Tongue (tissue), 1 donor: ENCODE measurements at regions not wholly inside any gene's neighbourhood (a gene's known extent, or its start where the extent isn't known, plus 50 kb on each side); places are given as distances from the start of the nearest gene placed in this dataset.
"Not testable (repeated sequence)": the region's sequence is repeated elsewhere in the genome, so short reads cannot be mapped to it uniquely, and the experiment has no call there.

ENCODE experiments used
- DNase-seq: peaks from one replicate; pipeline ENCODE4 v3.0.0-alpha.2; 2015

DNA sequence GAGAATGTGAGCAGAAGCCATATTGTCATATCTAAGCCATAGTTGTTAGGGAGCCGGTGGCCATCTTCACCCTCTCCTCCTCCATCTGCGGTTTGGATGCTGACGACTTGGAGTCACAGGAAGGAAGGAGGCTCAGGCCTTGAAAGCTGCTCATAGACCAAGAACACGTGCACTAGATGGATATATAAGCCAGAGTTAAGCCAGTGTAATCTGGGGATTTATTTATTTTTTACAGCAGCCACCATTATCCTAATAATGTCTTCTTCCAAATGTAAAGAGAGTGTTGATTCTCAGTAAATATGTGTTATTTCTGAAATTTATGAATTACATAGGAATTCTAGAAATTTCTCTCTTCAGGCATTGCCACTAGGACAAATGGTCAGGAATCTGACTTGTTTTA, 689.9 kb downstream of the QKI start:
- no peak for DNase-seq

GRCh38 chr6:164102693-164103092, 688.2 kb downstream of the QKI start:
- no peak for DNase-seq

- DNase-seq, result no peak
Measured at GRCh38 chr6:164101859-164102258, 687.3 kb downstream of the QKI start.

DNA sequence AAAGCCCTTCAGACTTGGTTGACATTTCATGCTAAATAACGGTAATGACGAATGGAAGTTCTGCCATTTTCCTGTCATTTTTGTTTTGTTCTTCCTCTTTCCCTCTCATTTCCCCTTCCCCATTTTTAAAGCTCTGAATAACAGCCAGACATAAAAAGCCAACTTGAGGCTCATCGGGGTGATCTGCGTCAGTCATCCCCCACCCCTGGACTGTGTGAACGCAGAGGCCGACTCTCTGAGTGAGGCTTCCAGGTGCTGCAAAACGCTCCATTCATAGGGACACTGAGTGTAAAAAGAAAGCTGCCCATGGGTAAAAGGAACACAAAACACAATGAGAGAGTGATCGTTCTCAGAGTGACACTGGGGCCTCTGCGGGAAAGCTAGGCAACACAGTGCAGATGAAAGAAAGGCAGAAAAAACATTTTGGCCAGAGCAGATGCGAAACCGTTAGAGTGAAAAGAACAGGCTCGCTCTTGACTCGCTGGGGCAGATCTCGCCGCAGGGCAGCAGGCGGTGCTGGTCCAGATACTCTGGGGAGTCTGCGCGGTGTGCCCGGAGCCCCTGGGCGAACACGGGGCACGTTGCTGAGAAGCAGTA, 684.8 kb downstream of the QKI start:
- no peak for DNase-seq

GRCh38 chr6:164098857-164099267, 684.3 kb downstream of the QKI start:
- DNase-seq, result peak; percentile 84

GRCh38 chr6:164097551-164098398, 683.3 kb downstream of the QKI start:
- peak; percentile 56 for DNase-seq

GRCh38 chr6:164097056-164097455, 682.5 kb downstream of the QKI start:
- no peak for DNase-seq

DNA sequence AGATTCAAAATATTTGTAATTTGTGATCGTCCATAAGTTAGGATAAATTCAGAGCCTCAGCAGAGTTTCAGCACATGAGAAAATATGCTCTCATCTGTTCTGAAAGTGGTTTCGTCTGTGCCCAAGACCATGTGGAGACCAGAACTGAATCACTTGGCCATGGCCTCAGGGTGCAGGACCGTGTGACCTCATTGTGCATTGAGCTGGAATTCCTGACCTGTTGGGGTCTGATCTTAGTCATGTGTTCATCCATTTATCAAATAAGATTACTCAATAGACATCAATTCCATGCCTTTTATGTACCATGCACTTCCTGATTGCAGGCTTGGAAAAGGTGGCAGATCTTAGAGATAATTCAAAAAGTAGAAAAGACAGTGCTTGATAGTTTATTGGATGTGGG, 680.5 kb downstream of the QKI start:
- no peak for DNase-seq

- no peak for DNase-seq
Measured at GRCh38 chr6:164087870-164088269, 673.4 kb downstream of the QKI start.

DNA sequence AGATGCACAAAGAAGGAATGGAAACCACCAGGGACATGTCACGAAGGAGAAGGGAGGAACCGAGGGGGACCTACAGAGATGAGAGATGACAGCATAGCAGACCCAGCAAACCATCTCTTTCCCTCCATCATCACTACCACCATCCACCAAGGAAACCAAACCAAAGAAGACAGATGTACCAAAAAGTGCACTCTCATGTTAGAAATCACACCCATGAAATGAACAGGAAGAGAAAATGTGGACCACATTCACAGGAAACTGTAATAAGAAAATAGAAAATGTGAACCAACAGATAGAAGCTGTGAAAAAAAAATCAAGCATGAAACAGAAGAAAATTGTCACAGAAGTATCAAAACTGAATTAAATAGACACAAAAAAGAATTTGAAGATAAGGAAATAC, 672.7 kb downstream of the QKI start:
- no peak for DNase-seq

GRCh38 chr6:164086076-164086887, 671.8 kb downstream of the QKI start:
- DNase-seq, result no peak

GRCh38 chr6:164085091-164086075, 670.9 kb downstream of the QKI start:
- DNase-seq, result peak; percentile 86

DNA sequence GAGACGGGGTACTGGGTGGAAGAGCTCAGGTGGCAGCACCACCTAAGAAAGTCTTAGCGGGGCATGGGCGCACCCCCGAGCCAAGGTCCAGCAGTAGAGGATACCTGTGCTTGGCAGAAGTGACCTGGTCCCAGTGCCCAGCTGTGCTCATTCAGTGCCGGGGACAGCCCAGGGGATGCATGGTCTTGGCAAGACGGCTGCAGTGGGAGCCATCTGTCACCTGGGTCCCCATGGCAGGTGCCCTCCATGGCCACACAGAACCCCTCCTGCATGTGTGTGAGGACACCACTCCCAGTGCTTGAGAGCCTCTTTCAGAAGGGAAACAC, 664.7 kb downstream of the QKI start:
- DNase-seq, result no peak

DNA sequence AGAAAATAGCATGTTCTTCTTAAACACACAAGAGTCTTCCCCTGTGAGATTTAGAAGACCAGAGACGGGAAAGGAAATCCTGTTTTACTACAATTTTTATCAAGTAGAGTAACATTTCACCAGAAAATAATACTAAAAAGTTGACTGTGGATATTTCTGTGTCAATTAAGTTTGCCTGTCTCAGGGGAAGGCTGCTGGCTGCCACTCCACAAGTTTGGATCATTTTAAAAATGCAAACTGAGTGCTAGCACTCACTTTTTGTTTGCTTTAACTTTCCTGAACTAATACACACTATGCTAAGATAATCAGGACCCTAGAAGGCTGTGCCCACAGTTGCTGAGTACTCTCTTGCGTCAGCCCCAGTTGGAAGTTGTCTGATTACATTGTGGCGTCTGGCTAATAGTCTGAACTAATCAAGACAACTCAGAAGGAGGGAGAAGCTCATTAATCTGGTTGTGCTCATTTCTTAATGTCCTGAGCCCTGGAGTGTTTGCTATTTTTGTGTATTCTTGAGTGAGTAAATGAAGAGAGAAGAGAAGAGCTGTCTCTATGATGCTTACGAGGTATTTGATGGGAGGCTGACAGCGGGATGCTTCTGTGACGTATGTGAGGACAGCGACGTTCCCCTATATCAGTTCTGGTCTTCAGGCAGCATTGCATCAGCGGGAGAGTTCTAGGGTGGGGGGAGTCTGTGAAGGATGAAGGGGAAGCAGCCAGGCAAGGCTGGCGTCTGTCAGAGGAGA, 664.2 kb downstream of the QKI start:
- DNase-seq, result no peak

DNA sequence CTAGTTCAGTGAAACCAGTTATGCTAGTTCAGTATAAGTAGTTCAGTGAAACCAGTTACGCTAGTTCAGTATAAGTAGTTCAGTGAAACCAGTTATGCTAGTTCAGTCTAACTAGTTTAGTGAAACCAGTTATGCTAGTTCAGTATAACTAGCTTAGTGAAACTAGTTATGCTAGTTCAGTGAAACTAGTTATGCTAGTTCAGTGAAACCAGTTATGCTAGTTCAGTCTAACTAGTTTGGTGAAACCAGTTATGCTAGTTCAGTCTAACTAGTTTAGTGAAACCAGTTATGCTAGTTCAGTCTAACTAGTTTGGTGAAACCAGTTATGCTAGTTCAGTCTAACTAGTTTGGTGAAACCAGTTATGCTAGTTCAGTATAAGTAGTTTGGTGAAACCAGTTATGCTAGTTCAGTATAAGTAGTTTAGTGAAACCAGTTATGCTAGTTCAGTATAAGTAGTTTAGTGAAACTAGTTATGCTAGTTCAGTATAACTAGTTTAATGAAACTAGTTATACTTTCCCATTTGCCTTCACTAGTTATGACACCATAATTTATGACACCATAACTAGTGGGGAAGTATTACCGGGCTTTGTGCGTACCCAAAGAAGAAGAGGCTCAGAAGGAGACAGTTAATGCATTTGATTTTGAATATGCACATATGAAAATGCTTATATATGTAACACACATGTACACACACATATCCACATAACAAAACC, 662.5 kb downstream of the QKI start:
- not testable (repeated sequence) for DNase-seq

DNA sequence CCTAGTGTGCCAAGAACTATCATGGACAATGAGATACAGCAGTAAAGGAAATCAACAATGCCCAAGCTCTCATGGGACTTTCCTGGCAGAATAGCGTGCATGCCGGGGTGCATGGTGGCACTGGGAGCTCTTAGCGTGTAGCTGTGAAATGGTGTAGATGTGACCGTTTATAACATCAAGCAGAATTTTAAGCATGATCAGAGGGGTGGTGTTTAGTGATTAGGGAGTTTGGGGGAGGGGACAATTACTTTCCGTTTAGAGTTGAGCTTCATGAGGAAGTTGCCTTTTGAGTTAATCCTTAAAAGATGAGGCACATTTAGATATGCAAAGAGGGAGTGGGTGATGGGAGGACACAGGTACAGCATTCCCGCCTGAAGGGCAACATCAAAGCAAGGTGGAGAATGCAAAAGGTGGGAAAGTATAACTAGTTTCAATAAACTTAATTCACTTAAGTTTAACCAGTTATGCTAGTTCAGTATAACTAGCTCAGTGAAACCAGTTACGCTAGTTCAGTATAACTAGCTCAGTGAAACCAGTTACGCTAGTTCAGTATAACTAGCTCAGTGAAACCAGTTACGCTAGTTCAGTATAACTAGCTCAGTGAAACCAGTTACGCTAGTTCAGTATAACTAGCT, 661.6 kb downstream of the QKI start:
- DNase-seq, result no peak

- DNase-seq, result no peak
Measured at GRCh38 chr6:164072240-164072666, 657.7 kb downstream of the QKI start.

DNA sequence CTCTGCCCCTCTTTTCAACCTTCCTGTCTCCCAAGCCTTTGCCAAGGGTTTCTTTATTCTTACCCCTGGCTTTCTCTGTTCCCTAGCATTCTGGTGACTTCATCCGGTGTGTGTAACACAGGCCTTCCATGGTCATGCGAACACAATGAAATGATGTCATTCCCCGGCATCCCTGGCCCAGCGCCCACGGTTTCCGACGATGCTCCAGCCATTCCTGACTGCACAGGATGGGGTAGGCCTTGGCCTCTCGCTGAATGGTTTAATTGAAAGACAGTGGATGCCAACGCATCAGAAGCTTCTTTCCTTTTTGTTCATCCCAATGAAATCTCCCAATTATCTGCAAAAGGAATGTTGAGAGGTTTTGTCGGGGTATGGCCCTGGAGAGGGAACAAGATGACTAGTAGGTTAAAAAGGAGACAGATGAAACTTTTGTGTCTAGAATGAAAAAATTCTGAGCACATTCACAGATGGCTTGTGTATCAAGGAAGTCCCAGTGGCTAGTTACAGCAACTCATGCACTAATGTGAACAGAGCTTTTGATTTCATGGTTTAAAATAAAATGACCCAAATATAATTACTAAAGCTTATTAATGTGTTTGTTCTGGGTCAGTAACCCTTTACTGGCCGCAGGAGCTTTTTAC, 655.0 kb downstream of the QKI start:
- peak; percentile 71 for DNase-seq

DNA sequence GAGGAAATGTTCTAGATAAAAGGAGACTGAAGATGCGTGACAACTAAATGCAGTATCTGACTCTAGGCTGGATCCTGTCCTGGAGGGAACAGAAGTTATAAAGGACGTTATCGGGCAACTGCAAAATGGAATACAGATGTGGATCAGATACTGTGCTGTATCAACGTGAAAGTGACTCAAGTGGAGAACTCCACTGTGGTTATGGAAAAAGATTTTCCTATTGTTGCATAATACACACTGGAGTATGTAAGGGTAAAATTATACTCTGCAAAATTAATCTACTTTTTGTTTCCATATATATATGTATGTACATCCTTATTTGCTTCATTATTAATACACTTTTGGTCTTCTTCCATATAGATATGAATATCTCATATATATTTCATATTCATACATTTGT, 654.0 kb downstream of the QKI start:
- DNase-seq, result no peak

- DNase-seq, result no peak
Measured at GRCh38 chr6:164066766-164067165, 652.2 kb downstream of the QKI start.
